ENCODE measurements at regions not wholly inside any gene's neighbourhood (a gene's known extent, or its start where the extent isn't known, plus 50 kb on each side); places are given as distances from the start of the nearest gene placed in this dataset.

- 51 to 75% (median 63%) methylated on average over 5 of the region's 5 CpGs for WGBS, 3 donors
- peaks cover 0 to 2% (median 0%) of the 10 kb centered on the region in 3 donors for H3K27me3 ChIP-seq (ENCODE audit: insufficient read depth in 3 of 3, low read length in 2 of 3)
- no peak overlapping the region for H3K27ac ChIP-seq
- H3K4me3 ChIP-seq = no peak overlapping the region
- DNase-seq (no peak), ATAC-seq (no peak)
- intact Hi-C loops (cut with DNase I) = no loop called here
- TF ChIP-seq CTCF (IDR thresholded peaks at IDR 0.05) = no peak
- no peaks in the 10 kb centered on the region for H3K9me3 ChIP-seq
- no peaks in the 10 kb centered on the region for H3K36me3 ChIP-seq (ENCODE audit: insufficient read depth in 1 of 2, low read depth in 1 of 2)
- H3K4me1 ChIP-seq = no peaks in the 10 kb centered on the region
Measured at GRCh38 chr1:37105911-37106310, 71.6 kb upstream of the GRIK3 start.

GRCh38 chr1:37107153-37107907, 73.0 kb upstream of the GRIK3 start:
- TF ChIP-seq CTCF (IDR thresholded peaks at IDR 0.05) = no peak
- Histone ChIP-seq H3K27ac (no peak overlapping the region), H3K4me1 (no peaks in the 10 kb centered on the region), H3K36me3 (ENCODE audit: insufficient read depth in 1 of 2, low read depth in 1 of 2) (no peaks in the 10 kb centered on the region), H3K27me3 (ENCODE audit: insufficient read depth in 3 of 3, low read length in 2 of 3) (no peaks in the 10 kb centered on the region), H3K4me3 (no peak overlapping the region), H3K9me3 (no peaks in the 10 kb centered on the region)
- 80 to 83% (median 81%) methylated on average over 5 of the region's 5 CpGs for WGBS, 3 donors
- DNase-seq (no peak), ATAC-seq (no peak)
- intact Hi-C loops (cut with DNase I) = no loop called here

- Histone ChIP-seq H3K4me1 (no peaks in the 10 kb centered on the region), H3K36me3 (ENCODE audit: insufficient read depth in 1 of 2, low read depth in 1 of 2) (no peaks in the 10 kb centered on the region), H3K4me3 (no peak overlapping the region), H3K27ac (peak overlapping the region; percentile 53), H3K9me3 (no peaks in the 10 kb centered on the region), H3K27me3 (ENCODE audit: insufficient read depth in 3 of 3, low read length in 2 of 3) (no peaks in the 10 kb centered on the region)
- intact Hi-C loops (cut with DNase I) = no loop called here
- peak; percentile 21 to 62 for DNase-seq
- TF ChIP-seq CTCF (IDR thresholded peaks at IDR 0.05) = no peak
- WGBS, 3 donors = 29 to 54% (median 44%) methylated on average over 9 of the region's 9 CpGs
- peak; percentile 82 to 85 (median 84) for ATAC-seq
Measured at GRCh38 chr1:37108596-37109188, 74.4 kb upstream of the GRIK3 start.

GRCh38 chr1:37112430-37112829, 78.1 kb upstream of the GRIK3 start:
- H3K27ac ChIP-seq = no peak overlapping the region
- H3K36me3 ChIP-seq (ENCODE audit: insufficient read depth in 1 of 2, low read depth in 1 of 2) = no peaks in the 10 kb centered on the region
- TF ChIP-seq CTCF (IDR thresholded peaks at IDR 0.05) = no peak
- H3K4me1 ChIP-seq = no peaks in the 10 kb centered on the region
- WGBS, 3 donors = 33 to 76% (median 36%) methylated on average over 1 of the region's 1 CpG
- DNase-seq (no peak), ATAC-seq (no peak)
- H3K4me3 ChIP-seq = no peak overlapping the region
- H3K27me3 ChIP-seq (ENCODE audit: insufficient read depth in 3 of 3, low read length in 2 of 3) = no peaks in the 10 kb centered on the region
- intact Hi-C loops (cut with DNase I) = no loop called here
- no peaks in the 10 kb centered on the region for H3K9me3 ChIP-seq

Measured in psoas muscle (tissue), 7 donors.